Neural cell (in vitro differentiated cells): ENCODE measurements at regions not wholly inside any gene's neighbourhood (a gene's known extent, or its start where the extent isn't known, plus 50 kb on each side); places are given as distances from the start of the nearest gene placed in this dataset.

ENCODE experiments used
- EZH2 ChIP-seq: fragments of 200-600, 300-800 bp; shearing (Covaris generic), sonication (generic); IDR thresholded peaks from 2 replicates; pipeline ENCODE4 v1.6.1; 2014; ENCODE audit warnings: antibody characterized with exemption, low read length, borderline replicate concordance, mild to moderate bottlenecking; ENCODE audit not compliant: insufficient read depth, poor library complexity, severe bottlenecking
- TAF1 ChIP-seq: IDR thresholded peaks from 2 replicates; pipeline ENCODE4 v1.6.1; 2012; ENCODE audit warnings: low read depth
- TF ChIP-seq, protein P1 (sequence below): fragments of 450-650 bp; IDR thresholded peaks from 2 replicates; pipeline ENCODE4 v1.5.1; 2014; ENCODE audit warnings: antibody characterized with exemption, mild to moderate bottlenecking, moderate library complexity; ENCODE audit not compliant: poor library complexity, severe bottlenecking
- TF ChIP-seq, protein P2 (sequence below): IDR thresholded peaks from 2 replicates; pipeline ENCODE4 v1.6.1; 2012; ENCODE audit warnings: borderline replicate concordance

DNA sequence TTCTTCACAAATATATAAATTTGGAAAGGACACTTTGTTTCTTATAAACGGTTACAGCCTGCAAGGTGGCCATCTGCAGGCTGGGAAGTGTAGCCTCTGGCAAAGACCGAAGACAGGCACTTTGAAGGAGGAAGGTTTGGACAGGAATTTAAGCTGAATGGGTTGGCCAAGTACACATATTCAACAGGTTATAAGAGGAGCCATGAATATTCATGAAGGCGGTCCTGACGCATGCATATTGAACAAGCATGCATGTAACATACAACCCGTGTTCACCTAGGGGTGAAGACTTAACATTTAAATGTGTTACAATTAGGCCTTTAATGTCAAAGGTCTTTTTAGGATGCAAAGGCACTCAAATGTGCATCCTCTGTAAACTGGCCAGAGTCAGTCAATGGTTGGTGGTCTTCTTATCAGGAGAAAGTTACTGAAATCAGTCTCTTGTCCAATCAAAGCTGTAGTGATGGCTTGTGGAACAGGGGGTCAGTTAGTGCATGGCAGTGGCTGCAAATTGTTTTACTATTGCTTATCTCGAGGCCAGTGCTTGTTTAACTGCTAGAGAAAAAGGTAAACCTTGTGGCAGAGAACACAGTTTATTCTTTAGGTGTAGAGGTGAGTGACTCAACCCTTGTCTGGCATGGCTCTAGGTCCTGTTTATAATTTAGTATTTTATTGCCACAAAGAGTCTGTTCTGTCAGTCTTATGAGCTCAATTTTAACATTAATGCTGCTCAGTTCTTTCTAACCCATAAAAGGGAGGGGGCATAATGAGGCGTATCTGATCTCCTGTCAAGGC is 70.3 kb upstream of the F3 start:
- TF ChIP-seq, protein P1, sequence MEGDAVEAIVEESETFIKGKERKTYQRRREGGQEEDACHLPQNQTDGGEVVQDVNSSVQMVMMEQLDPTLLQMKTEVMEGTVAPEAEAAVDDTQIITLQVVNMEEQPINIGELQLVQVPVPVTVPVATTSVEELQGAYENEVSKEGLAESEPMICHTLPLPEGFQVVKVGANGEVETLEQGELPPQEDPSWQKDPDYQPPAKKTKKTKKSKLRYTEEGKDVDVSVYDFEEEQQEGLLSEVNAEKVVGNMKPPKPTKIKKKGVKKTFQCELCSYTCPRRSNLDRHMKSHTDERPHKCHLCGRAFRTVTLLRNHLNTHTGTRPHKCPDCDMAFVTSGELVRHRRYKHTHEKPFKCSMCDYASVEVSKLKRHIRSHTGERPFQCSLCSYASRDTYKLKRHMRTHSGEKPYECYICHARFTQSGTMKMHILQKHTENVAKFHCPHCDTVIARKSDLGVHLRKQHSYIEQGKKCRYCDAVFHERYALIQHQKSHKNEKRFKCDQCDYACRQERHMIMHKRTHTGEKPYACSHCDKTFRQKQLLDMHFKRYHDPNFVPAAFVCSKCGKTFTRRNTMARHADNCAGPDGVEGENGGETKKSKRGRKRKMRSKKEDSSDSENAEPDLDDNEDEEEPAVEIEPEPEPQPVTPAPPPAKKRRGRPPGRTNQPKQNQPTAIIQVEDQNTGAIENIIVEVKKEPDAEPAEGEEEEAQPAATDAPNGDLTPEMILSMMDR, result no peak
- TF ChIP-seq TAF1 (no peak), EZH2 (no peak)
- TF ChIP-seq, protein P2, sequence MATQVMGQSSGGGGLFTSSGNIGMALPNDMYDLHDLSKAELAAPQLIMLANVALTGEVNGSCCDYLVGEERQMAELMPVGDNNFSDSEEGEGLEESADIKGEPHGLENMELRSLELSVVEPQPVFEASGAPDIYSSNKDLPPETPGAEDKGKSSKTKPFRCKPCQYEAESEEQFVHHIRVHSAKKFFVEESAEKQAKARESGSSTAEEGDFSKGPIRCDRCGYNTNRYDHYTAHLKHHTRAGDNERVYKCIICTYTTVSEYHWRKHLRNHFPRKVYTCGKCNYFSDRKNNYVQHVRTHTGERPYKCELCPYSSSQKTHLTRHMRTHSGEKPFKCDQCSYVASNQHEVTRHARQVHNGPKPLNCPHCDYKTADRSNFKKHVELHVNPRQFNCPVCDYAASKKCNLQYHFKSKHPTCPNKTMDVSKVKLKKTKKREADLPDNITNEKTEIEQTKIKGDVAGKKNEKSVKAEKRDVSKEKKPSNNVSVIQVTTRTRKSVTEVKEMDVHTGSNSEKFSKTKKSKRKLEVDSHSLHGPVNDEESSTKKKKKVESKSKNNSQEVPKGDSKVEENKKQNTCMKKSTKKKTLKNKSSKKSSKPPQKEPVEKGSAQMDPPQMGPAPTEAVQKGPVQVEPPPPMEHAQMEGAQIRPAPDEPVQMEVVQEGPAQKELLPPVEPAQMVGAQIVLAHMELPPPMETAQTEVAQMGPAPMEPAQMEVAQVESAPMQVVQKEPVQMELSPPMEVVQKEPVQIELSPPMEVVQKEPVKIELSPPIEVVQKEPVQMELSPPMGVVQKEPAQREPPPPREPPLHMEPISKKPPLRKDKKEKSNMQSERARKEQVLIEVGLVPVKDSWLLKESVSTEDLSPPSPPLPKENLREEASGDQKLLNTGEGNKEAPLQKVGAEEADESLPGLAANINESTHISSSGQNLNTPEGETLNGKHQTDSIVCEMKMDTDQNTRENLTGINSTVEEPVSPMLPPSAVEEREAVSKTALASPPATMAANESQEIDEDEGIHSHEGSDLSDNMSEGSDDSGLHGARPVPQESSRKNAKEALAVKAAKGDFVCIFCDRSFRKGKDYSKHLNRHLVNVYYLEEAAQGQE, result no peak
